Gastroesophageal sphincter (tissue), 3 donors: ENCODE measurements at regions not wholly inside any gene's neighbourhood (a gene's known extent, or its start where the extent isn't known, plus 50 kb on each side); places are given as distances from the start of the nearest gene placed in this dataset.

Source experiments
- CTCF ChIP-seq, 4 experiments: fragments of 200-600 bp in 2 of 4; fragments of 450-650 bp in 2 of 4; sonication (generic) in 1 of 4; IDR thresholded peaks; one replicate each; pipeline ENCODE4 v1.5.1; 2017 to 2019; ENCODE audit warnings: antibody characterized with exemption in 4 of 4, mild to moderate bottlenecking in 2 of 4, moderate library complexity in 2 of 4
- EP300 ChIP-seq: sonication (generic); formaldehyde crosslinking; IDR thresholded peaks from one replicate; pipeline ENCODE4 v1.6.1; 2017; ENCODE audit warnings: antibody characterized with exemption, mild to moderate bottlenecking
- POLR2A ChIP-seq, 2 donors: fragments of 450-650 bp; IDR thresholded peaks; one replicate each; pipeline ENCODE4 v1.6.1; 2017; ENCODE audit warnings: antibody characterized with exemption in 2 of 2, mild to moderate bottlenecking in 2 of 2, moderate library complexity in 1 of 2
- POLR2AphosphoS5 ChIP-seq: sonication (generic); formaldehyde crosslinking; IDR thresholded peaks from one replicate; pipeline ENCODE4 v1.6.1; 2017; ENCODE audit warnings: antibody characterized with exemption

DNA sequence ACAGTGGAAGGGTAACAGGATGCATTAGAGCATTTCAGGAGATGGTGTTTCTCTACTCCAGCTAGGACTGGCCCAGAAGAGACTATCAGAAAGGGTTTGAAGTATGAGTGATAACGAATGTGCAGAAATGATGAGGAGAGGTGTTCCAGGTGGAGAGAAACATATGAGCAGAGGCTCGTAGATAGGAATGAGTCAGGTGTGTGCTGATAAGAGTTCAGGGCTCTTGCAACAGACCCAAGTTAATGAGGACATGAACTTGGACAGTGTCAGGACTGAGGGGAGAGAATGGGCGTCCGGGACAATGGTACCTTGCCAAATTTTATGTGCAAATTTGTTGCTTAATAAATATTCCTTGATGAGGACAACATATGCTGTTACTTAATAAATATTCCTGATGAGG is 183.9 kb upstream of the NFIA start:
- TF ChIP-seq CTCF (IDR thresholded peaks at IDR 0.05), result no peak
- no peak for TF ChIP-seq POLR2AphosphoS5
- TF ChIP-seq EP300, result no peak
- no peak for TF ChIP-seq POLR2A (IDR thresholded peaks at IDR 0.05)
